Activated CD4-positive, alpha-beta T cell treated with anti-CD3 and anti-CD28 coated beads, Interleukin-2, amount 50 U/mL, for 16 hours (primary cell): ENCODE measurements at regions not wholly inside any gene's neighbourhood (a gene's known extent, or its start where the extent isn't known, plus 50 kb on each side); places are given as distances from the start of the nearest gene placed in this dataset.
"Not testable (repeated sequence)": the region's sequence is repeated elsewhere in the genome, so short reads cannot be mapped to it uniquely, and the experiment has no call there.

Experiments
- DNase-seq: peaks from one replicate; pipeline ENCODE4 v3.0.0-alpha.2; 2020

- no peak for DNase-seq
Measured at GRCh38 chr4:186775902-186776301, 52.2 kb upstream of the FAT1 start.

- no peak for DNase-seq
Measured at GRCh38 chr4:186778134-186778533, 54.5 kb upstream of the FAT1 start.

GRCh38 chr4:186780291-186781031 lies 56.8 kb upstream of the FAT1 start:
- no peak for DNase-seq

GRCh38 chr4:186781032-186781917 lies 57.6 kb upstream of the FAT1 start:
- no peak for DNase-seq

- DNase-seq = no peak
Measured at GRCh38 chr4:186782302-186782701, 58.6 kb upstream of the FAT1 start.

- DNase-seq = no peak
Measured at GRCh38 chr4:186787536-186787935, 63.9 kb upstream of the FAT1 start.

GRCh38 chr4:186789651-186790050 lies 66.0 kb upstream of the FAT1 start:
- DNase-seq = no peak

GRCh38 chr4:186790630-186791029 lies 67.0 kb upstream of the FAT1 start:
- no peak for DNase-seq

- DNase-seq = no peak
Measured at GRCh38 chr4:186792728-186793366, 69.2 kb upstream of the FAT1 start.

GRCh38 chr4:186798951-186799659 lies 75.4 kb upstream of the FAT1 start:
- DNase-seq = no peak

GRCh38 chr4:186805020-186805820 lies 81.6 kb upstream of the FAT1 start:
- no peak for DNase-seq

GRCh38 chr4:186805917-186806316 lies 82.3 kb upstream of the FAT1 start:
- DNase-seq = not testable (repeated sequence)

- no peak for DNase-seq
Measured at GRCh38 chr4:186806679-186807421, 83.2 kb upstream of the FAT1 start.

GRCh38 chr4:186807808-186808629 lies 84.4 kb upstream of the FAT1 start:
- no peak for DNase-seq

- no peak for DNase-seq
Measured at GRCh38 chr4:186808630-186809018, 85.0 kb upstream of the FAT1 start.

- DNase-seq = no peak
Measured at GRCh38 chr4:186809070-186809469, 85.4 kb upstream of the FAT1 start.

- DNase-seq = no peak
Measured at GRCh38 chr4:186810613-186811150, 87.0 kb upstream of the FAT1 start.

GRCh38 chr4:186812592-186812991 lies 88.9 kb upstream of the FAT1 start:
- no peak for DNase-seq

GRCh38 chr4:186813377-186814068 lies 89.9 kb upstream of the FAT1 start:
- no peak for DNase-seq
